ENCODE measurements at regions not wholly inside any gene's neighbourhood (a gene's known extent, or its start where the extent isn't known, plus 50 kb on each side); places are given as distances from the start of the nearest gene placed in this dataset.

- TF ChIP-seq, protein P1, sequence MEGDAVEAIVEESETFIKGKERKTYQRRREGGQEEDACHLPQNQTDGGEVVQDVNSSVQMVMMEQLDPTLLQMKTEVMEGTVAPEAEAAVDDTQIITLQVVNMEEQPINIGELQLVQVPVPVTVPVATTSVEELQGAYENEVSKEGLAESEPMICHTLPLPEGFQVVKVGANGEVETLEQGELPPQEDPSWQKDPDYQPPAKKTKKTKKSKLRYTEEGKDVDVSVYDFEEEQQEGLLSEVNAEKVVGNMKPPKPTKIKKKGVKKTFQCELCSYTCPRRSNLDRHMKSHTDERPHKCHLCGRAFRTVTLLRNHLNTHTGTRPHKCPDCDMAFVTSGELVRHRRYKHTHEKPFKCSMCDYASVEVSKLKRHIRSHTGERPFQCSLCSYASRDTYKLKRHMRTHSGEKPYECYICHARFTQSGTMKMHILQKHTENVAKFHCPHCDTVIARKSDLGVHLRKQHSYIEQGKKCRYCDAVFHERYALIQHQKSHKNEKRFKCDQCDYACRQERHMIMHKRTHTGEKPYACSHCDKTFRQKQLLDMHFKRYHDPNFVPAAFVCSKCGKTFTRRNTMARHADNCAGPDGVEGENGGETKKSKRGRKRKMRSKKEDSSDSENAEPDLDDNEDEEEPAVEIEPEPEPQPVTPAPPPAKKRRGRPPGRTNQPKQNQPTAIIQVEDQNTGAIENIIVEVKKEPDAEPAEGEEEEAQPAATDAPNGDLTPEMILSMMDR (IDR thresholded peaks at IDR 0.05), result no peak
- no peak for TF ChIP-seq POLR2A (IDR thresholded peaks at IDR 0.05)
These were observed 140.8 kb upstream of the TRPC7 start for GRCh38 chr5:136506131-136506530.
